ENCODE measurements at regions not wholly inside any gene's neighbourhood (a gene's known extent, or its start where the extent isn't known, plus 50 kb on each side); places are given as distances from the start of the nearest gene placed in this dataset.

GRCh38 chr17:71600137-71600789 lies 520.6 kb upstream of the SOX9 start:
- TF ChIP-seq CTCF (IDR thresholded peaks at IDR 0.05; ENCODE audit: extremely low read depth in 1 of 2, insufficient read depth in 1 of 2, low read depth in 1 of 2, low read length in 2 of 2): no peak
- TF ChIP-seq JUN (IDR thresholded peaks at IDR 0.05; ENCODE audit: borderline replicate concordance, insufficient read depth, insufficient read length, low read depth): no peak
- no peak for TF ChIP-seq POLR2AphosphoS5 (IDR thresholded peaks at IDR 0.05; ENCODE audit: insufficient read depth, low read depth, low read length)
- TF ChIP-seq EZH2 (IDR thresholded peaks at IDR 0.05; ENCODE audit: borderline replicate concordance, low read depth, low read length, severe bottlenecking): no peak
- no peak for TF ChIP-seq POLR2A (IDR thresholded peaks at IDR 0.05; ENCODE audit: low read depth, low read length)
- no peak for TF ChIP-seq FOS (IDR thresholded peaks at IDR 0.05; ENCODE audit: borderline replicate concordance, insufficient read depth, low read length)
- no peak for TF ChIP-seq MYC (IDR thresholded peaks at IDR 0.05; ENCODE audit: low read depth, low read length)
- no peak for TF ChIP-seq GATA2 (IDR thresholded peaks at IDR 0.05; ENCODE audit: insufficient read depth, insufficient read length, low read depth, low read length)

Data from endothelial cell of umbilical vein (primary cell).